ENCODE measurements at regions not wholly inside any gene's neighbourhood (a gene's known extent, or its start where the extent isn't known, plus 50 kb on each side); places are given as distances from the start of the nearest gene placed in this dataset.

DNA sequence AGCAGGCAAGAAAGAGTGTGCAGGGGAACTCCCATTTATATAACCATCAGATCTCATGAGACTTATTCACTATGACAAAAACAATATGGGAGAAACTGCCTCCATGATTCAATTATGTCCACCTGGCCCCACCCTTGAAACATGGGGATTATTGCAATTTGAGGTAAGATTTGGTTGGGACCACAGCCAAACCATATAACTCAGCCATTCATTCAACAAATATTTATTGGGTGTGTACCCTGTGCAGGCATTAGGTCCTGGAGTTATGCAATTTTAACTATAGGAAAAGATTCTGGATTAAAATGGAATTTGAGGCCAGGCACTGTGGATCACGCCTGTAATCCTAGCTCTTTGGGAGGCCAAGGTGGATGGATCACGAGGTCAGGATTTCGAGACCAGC, 124.2 kb upstream of the GAS1 start:
- Histone ChIP-seq H3K27ac (no peak overlapping the region), H3K4me1 (no peaks in the 10 kb centered on the region), H3K36me3 (no peaks in the 10 kb centered on the region), H3K27me3 (no peaks in the 10 kb centered on the region), H3K4me3 (no peak overlapping the region), H3K9me3 (no peaks in the 10 kb centered on the region)
- 95% methylated on average over 3 of the region's 3 CpGs for WGBS
- no peak for DNase-seq (ENCODE audit: low spot score in 2 of 2)
- no peak for TF ChIP-seq CTCF (IDR thresholded peaks at IDR 0.05)
- TF ChIP-seq EP300 (IDR thresholded peaks at IDR 0.05), result no peak
- no peak for TF ChIP-seq POLR2A (IDR thresholded peaks at IDR 0.05)
- TF ChIP-seq POLR2AphosphoS5 (IDR thresholded peaks at IDR 0.05), result no peak

DNA sequence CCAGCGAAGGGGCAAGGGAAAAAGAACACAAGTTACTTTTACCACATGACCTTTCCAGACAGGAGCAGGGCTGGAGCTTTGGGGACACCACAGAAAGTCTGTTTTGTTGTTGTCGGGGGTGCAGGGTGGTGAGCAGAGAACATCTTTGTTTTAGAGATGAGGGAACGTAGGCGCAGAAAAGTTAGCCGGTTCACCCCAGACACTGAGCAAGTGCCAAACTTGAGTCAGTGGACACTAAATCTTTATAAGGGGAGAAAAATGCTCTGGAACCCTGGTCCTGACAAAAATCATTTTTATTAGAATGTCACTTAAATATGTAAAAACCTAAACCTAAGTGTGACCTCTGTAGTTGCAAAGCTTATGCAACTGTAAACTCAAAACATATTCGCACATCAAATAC, 126.4 kb upstream of the GAS1 start:
- no peak for DNase-seq (ENCODE audit: low spot score in 2 of 2)
- H3K4me3 ChIP-seq, result no peak overlapping the region
- no peaks in the 10 kb centered on the region for H3K4me1 ChIP-seq
- WGBS, result 89% methylated on average over 6 of the region's 6 CpGs
- no peaks in the 10 kb centered on the region for H3K36me3 ChIP-seq
- no peak for TF ChIP-seq POLR2A (IDR thresholded peaks at IDR 0.05)
- H3K27ac ChIP-seq, result no peak overlapping the region
- H3K27me3 ChIP-seq, result no peaks in the 10 kb centered on the region
- H3K9me3 ChIP-seq, result no peaks in the 10 kb centered on the region

DNA sequence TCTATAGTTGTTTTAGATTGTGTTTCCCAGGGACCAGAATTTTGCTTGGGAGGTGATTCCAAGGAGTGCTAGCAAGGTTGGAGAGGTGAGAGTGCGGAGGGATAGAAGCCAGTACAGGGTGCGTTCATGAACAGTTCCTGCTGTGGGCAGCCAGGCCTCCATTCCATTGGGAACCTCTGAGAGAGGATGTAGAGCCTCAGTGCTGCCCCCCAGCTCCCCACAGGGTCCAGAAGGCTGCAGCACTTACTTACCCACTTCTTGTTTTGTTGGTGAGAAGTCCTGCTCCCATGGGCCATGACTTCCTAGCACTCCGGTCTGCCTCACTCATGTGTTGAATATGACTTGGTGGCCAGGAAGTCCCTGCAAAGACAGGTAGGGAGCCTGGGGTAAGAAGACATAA, 128.2 kb upstream of the GAS1 start:
- Histone ChIP-seq H3K9me3 (no peaks in the 10 kb centered on the region), H3K27me3 (no peaks in the 10 kb centered on the region), H3K36me3 (no peaks in the 10 kb centered on the region), H3K27ac (no peak overlapping the region), H3K4me3 (no peak overlapping the region), H3K4me1 (no peaks in the 10 kb centered on the region)
- 91% methylated on average over 3 of the region's 3 CpGs for WGBS
- TF ChIP-seq POLR2AphosphoS5 (IDR thresholded peaks at IDR 0.05) (no peak), CTCF (IDR thresholded peaks at IDR 0.05) (no peak), EP300 (IDR thresholded peaks at IDR 0.05) (no peak), POLR2A (IDR thresholded peaks at IDR 0.05) (no peak)
- DNase-seq (ENCODE audit: low spot score in 2 of 2), result no peak

- Histone ChIP-seq H3K4me1 (no peaks in the 10 kb centered on the region), H3K4me3 (no peak overlapping the region), H3K27me3 (no peaks in the 10 kb centered on the region), H3K36me3 (no peaks in the 10 kb centered on the region), H3K27ac (no peak overlapping the region), H3K9me3 (no peaks in the 10 kb centered on the region)
- no peak for DNase-seq (ENCODE audit: low spot score in 2 of 2)
- TF ChIP-seq POLR2A (IDR thresholded peaks at IDR 0.05) (no peak), POLR2AphosphoS5 (IDR thresholded peaks at IDR 0.05) (no peak), EP300 (IDR thresholded peaks at IDR 0.05) (no peak), CTCF (IDR thresholded peaks at IDR 0.05) (no peak)
- WGBS, result 82% methylated on average over 2 of the region's 2 CpGs
Measured at GRCh38 chr9:87076825-87077224, 129.5 kb upstream of the GAS1 start.

DNA sequence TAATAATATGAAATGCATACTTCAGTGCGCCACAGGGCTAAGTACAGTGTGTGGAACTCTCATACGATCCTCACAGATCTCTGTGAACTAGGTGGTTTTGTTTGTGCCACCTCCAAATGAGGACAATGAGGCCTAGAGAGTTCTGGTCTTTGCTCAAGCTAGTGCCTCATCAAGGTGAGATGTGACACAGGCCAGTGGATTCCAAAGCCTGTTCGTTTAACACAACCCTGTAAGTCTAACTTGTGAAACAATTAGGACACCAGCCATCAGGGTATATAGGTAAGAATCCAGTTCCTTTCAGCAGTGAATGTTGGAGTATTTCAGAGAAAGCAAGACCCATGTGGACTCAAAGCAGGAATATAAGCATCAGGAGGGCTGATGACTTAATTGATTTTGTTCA, 130.7 kb upstream of the GAS1 start:
- H3K27me3 ChIP-seq, result no peaks in the 10 kb centered on the region
- 91% methylated on average over 3 of the region's 3 CpGs for WGBS
- H3K4me1 ChIP-seq, result no peaks in the 10 kb centered on the region
- no peak overlapping the region for H3K27ac ChIP-seq
- no peaks in the 10 kb centered on the region for H3K9me3 ChIP-seq
- TF ChIP-seq CTCF (IDR thresholded peaks at IDR 0.05) (no peak), EP300 (IDR thresholded peaks at IDR 0.05) (no peak), POLR2A (IDR thresholded peaks at IDR 0.05) (no peak), POLR2AphosphoS5 (IDR thresholded peaks at IDR 0.05) (no peak)
- no peaks in the 10 kb centered on the region for H3K36me3 ChIP-seq
- DNase-seq (ENCODE audit: low spot score in 2 of 2), result no peak
- H3K4me3 ChIP-seq, result no peak overlapping the region

DNA sequence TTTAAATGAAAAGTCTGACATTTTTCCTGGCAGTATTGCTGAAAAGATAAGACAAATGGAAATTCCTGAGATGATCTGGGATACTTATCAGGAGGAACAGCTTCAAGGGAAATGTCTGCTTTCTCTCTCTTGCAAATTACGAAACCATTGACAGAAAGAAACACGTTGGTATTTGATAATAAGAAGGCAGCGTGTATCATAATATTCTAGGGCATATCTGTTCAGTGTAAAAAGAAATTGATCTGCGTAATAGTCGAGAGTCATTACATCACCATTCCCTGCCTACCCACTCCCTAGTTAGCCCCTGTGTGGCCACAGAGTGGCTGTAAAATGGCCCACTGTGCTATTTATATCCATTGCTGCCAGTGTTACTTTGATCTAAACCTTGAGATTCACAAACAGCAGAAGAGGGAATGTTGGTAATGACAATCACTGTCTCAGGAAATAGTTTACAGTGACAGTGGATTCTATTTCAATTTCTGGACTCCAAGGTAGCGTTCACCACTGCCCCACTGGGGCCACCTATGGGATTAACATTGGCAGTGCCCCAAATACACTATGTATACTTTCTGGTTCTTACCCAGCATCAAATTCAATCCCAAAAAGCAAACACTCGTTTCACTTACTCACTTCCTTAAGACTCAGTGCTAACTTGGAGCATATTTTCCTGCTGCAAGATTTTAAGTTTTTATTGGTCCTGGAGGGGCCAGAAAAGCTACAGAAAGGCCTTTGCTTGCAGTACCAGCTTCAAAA, 133.4 kb upstream of the GAS1 start:
- Histone ChIP-seq H3K4me1 (no peaks in the 10 kb centered on the region), H3K36me3 (no peaks in the 10 kb centered on the region), H3K27me3 (no peaks in the 10 kb centered on the region), H3K4me3 (no peak overlapping the region), H3K27ac (no peak overlapping the region), H3K9me3 (no peaks in the 10 kb centered on the region)
- no peak for DNase-seq (ENCODE audit: low spot score in 2 of 2)
- TF ChIP-seq POLR2A (IDR thresholded peaks at IDR 0.05) (no peak), POLR2AphosphoS5 (IDR thresholded peaks at IDR 0.05) (no peak), EP300 (IDR thresholded peaks at IDR 0.05) (no peak), CTCF (IDR thresholded peaks at IDR 0.05) (no peak)
- 58% methylated on average over 7 of the region's 7 CpGs for WGBS

Data from suprapubic skin (tissue), 4 donors.